Stimulated activated CD4-positive, alpha-beta T cell treated with anti-CD3 and anti-CD28 coated beads, Interleukin-12 subunit alpha, Interleukin-12 subunit beta, amount 100 ng/mL, for 48 hours (primary cell): ENCODE measurements at regions not wholly inside any gene's neighbourhood (a gene's known extent, or its start where the extent isn't known, plus 50 kb on each side); places are given as distances from the start of the nearest gene placed in this dataset.
"Not testable (repeated sequence)": the region's sequence is repeated elsewhere in the genome, so short reads cannot be mapped to it uniquely, and the experiment has no call there.

ENCODE experiments used
- DNase-seq, 3 donors: peaks; one replicate each; pipeline ENCODE4 v3.0.0-alpha.2; 2020; ENCODE audit warnings: low read depth in 2 of 3, low spot score in 1 of 3

- no peak for DNase-seq
Measured at GRCh38 chr5:159497221-159497620, 166.9 kb upstream of the IL12B start.

- DNase-seq = no peak
Measured at GRCh38 chr5:159498630-159499029, 168.3 kb upstream of the IL12B start.

GRCh38 chr5:159502116-159502515 is 171.8 kb upstream of the IL12B start:
- DNase-seq = not testable (repeated sequence)

GRCh38 chr5:159503236-159503635 is 172.9 kb upstream of the IL12B start:
- DNase-seq = no peak

GRCh38 chr5:159504106-159504856 is 174.0 kb upstream of the IL12B start:
- DNase-seq = no peak

GRCh38 chr5:159504857-159505304 is 174.6 kb upstream of the IL12B start:
- DNase-seq = no peak

GRCh38 chr5:159507055-159507454 is 176.8 kb upstream of the IL12B start:
- DNase-seq = no peak

- no peak for DNase-seq
Measured at GRCh38 chr5:159507661-159508060, 177.4 kb upstream of the IL12B start.

GRCh38 chr5:159508344-159508743 is 178.1 kb upstream of the IL12B start:
- DNase-seq = no peak

- no peak for DNase-seq
Measured at GRCh38 chr5:159509002-159509660, 178.8 kb upstream of the IL12B start.

GRCh38 chr5:159510282-159510681 is 180.0 kb upstream of the IL12B start:
- DNase-seq = no peak

- no peak for DNase-seq
Measured at GRCh38 chr5:159511570-159511969, 181.3 kb upstream of the IL12B start.

- no peak for DNase-seq
Measured at GRCh38 chr5:159512064-159512463, 181.8 kb upstream of the IL12B start.

- DNase-seq = no peak
Measured at GRCh38 chr5:159514229-159514810, 184.0 kb upstream of the IL12B start.

- no peak for DNase-seq
Measured at GRCh38 chr5:159515197-159515596, 184.9 kb upstream of the IL12B start.

GRCh38 chr5:159515909-159516415 is 185.7 kb upstream of the IL12B start:
- DNase-seq = peak; percentile 59 to 74 (median 67)

GRCh38 chr5:159518371-159518770 is 188.1 kb upstream of the IL12B start:
- no peak for DNase-seq

- no peak for DNase-seq
Measured at GRCh38 chr5:159519365-159519764, 189.1 kb upstream of the IL12B start.

GRCh38 chr5:159522841-159523240 is 192.6 kb upstream of the IL12B start:
- no peak for DNase-seq

- DNase-seq = not testable (repeated sequence)
Measured at GRCh38 chr5:159524279-159524678, 194.0 kb upstream of the IL12B start.

GRCh38 chr5:159525117-159525516 is 194.8 kb upstream of the IL12B start:
- DNase-seq = no peak
